OCI-LY3 (cell line): ENCODE measurements at regions not wholly inside any gene's neighbourhood (a gene's known extent, or its start where the extent isn't known, plus 50 kb on each side); places are given as distances from the start of the nearest gene placed in this dataset.

Experiments
- H2AFZ ChIP-seq: fragments of 200-600, 300-600 bp; shearing (Covaris generic); 2 replicates; pipeline ENCODE4 v1.6.0; 2014; ENCODE audit warnings: antibody characterized with exemption, low read depth, low read length
- H3K27ac ChIP-seq: fragments of 200-600, 300-600 bp; sonication (generic); 2 replicates; pipeline ENCODE4 v1.5.1; 2014; ENCODE audit warnings: mild to moderate bottlenecking, low read length, moderate library complexity, mixed read lengths
- H3K27me3 ChIP-seq: fragments of 200-600, 300-600 bp; sonication (generic); 2 replicates; pipeline ENCODE4 v1.6.1; 2014; ENCODE audit warnings: low read depth, low read length, mixed read lengths
- H3K36me3 ChIP-seq: fragments of 200-600, 300-600 bp; sonication (generic); replicated peaks from 2 replicates; pipeline ENCODE3; 2014; ENCODE audit warnings: low read depth, low read length, mixed read lengths
- H3K4me1 ChIP-seq: fragments of 300-600, 200-600 bp; sonication (generic); 2 replicates; pipeline ENCODE4 v1.6.1; 2014; ENCODE audit warnings: low read length, mixed read lengths
- H3K4me2 ChIP-seq: fragments of 200-600, 300-600 bp; sonication (generic); 2 replicates; pipeline ENCODE4 v1.6.1; 2014; ENCODE audit warnings: low read length, mixed read lengths
- H3K4me3 ChIP-seq: fragments of 300-600, 200-600 bp; sonication (generic); 2 replicates; pipeline ENCODE4 v1.5.1; 2014; ENCODE audit warnings: antibody characterized with exemption, mild to moderate bottlenecking, low read length, moderate library complexity
- H3K79me2 ChIP-seq: fragments of 300-600, 200-600 bp; shearing (Covaris generic); 2 replicates; pipeline ENCODE4 v1.6.1; 2014; ENCODE audit warnings: mild to moderate bottlenecking, low read length, mixed read lengths
- H3K9ac ChIP-seq: fragments of 300-600, 200-600 bp; shearing (Covaris generic); 2 replicates; pipeline ENCODE4 v1.6.0; 2014; ENCODE audit warnings: mild to moderate bottlenecking, low read length, moderate library complexity
- H3K9me3 ChIP-seq: fragments of 200-600, 300-600 bp; shearing (Covaris generic); 2 replicates; pipeline ENCODE4 v1.6.1; 2014; ENCODE audit warnings: low read length, mixed read lengths; ENCODE audit not compliant: insufficient read depth
- H4K20me1 ChIP-seq: fragments of 200-600, 300-600 bp; sonication (generic); 2 replicates; pipeline ENCODE4 v1.6.1; 2016; ENCODE audit warnings: low read length, mixed read lengths; ENCODE audit not compliant: insufficient read depth
- CTCF ChIP-seq: fragments of 200-600, 300-600 bp; sonication (generic); IDR thresholded peaks from 2 replicates; pipeline ENCODE4 v1.5.1; 2014; ENCODE audit warnings: antibody characterized with exemption, low read length, low read depth
- EZH2phosphoT487 ChIP-seq: fragments of 200-600 bp; shearing (Covaris generic); IDR thresholded peaks from 2 replicates; pipeline ENCODE4 v1.6.1; 2018; ENCODE audit warnings: antibody characterized with exemption, mixed run types, low read depth

GRCh38 chr4:116734178-116734577 is 351.2 kb downstream of the TRAM1L1 start:
- no peaks in the 10 kb centered on the region for H3K27me3 ChIP-seq
- no peak for TF ChIP-seq CTCF
- no peak for TF ChIP-seq EZH2phosphoT487
- no peak overlapping the region for H2AFZ ChIP-seq
- no peak overlapping the region for H3K4me3 ChIP-seq
- H3K4me2 ChIP-seq: no peak overlapping the region
- H3K9me3 ChIP-seq: no peaks in the 10 kb centered on the region
- H3K36me3 ChIP-seq: no peaks in the 10 kb centered on the region
- H4K20me1 ChIP-seq: no peaks in the 10 kb centered on the region
- H3K9ac ChIP-seq: no peak overlapping the region
- H3K27ac ChIP-seq: no peak overlapping the region
- no peaks in the 10 kb centered on the region for H3K79me2 ChIP-seq
- H3K4me1 ChIP-seq: peaks cover 4% of the 10 kb centered on the region; the same call in 1 of the 2 replicates

DNA sequence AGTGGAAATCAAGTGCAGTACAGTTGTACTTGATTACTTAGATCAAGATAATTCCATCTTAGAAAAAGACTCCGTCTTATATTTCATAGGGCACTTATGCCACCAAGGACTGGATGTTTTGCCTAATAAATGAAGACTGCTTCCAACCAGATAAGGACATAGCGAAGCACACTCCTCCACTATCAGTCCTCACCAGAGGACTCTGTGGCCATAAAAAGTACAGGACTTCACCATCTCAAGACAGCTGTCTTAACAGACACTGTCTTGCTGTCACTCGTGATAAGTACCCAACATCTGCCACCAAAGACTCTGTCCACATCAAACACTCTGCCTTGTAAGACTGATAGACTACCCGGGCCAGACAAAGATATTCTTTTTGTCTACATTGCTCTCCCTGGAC is 352.0 kb downstream of the TRAM1L1 start:
- Histone ChIP-seq H3K4me3 (no peak overlapping the region), H3K27ac (no peak overlapping the region), H3K4me2 (no peak overlapping the region), H3K79me2 (no peaks in the 10 kb centered on the region), H4K20me1 (no peaks in the 10 kb centered on the region), H2AFZ (no peak overlapping the region), H3K4me1 (peaks cover 4% of the 10 kb centered on the region; the same call in 1 of the 2 replicates), H3K27me3 (no peaks in the 10 kb centered on the region), H3K9me3 (no peaks in the 10 kb centered on the region), H3K36me3 (no peaks in the 10 kb centered on the region), H3K9ac (no peak overlapping the region)
- TF ChIP-seq CTCF (no peak), EZH2phosphoT487 (no peak)

- H3K4me2 ChIP-seq: no peak overlapping the region
- H3K27ac ChIP-seq: no peak overlapping the region
- peaks cover 15% of the 10 kb centered on the region for H3K4me1 ChIP-seq
- no peaks in the 10 kb centered on the region for H3K36me3 ChIP-seq
- no peaks in the 10 kb centered on the region for H3K79me2 ChIP-seq
- H3K9me3 ChIP-seq: no peaks in the 10 kb centered on the region
- no peak overlapping the region for H3K4me3 ChIP-seq
- no peaks in the 10 kb centered on the region for H4K20me1 ChIP-seq
- H3K9ac ChIP-seq: no peak overlapping the region
- no peaks in the 10 kb centered on the region for H3K27me3 ChIP-seq
- no peak for TF ChIP-seq EZH2phosphoT487
- TF ChIP-seq CTCF: no peak
- H2AFZ ChIP-seq: no peak overlapping the region
These were observed 358.9 kb downstream of the TRAM1L1 start for GRCh38 chr4:116726523-116726922.

GRCh38 chr4:116724249-116724648 is 361.1 kb downstream of the TRAM1L1 start:
- Histone ChIP-seq H3K36me3 (no peaks in the 10 kb centered on the region), H3K9ac (no peak overlapping the region; the same call in 1 of the 2 replicates), H3K27me3 (no peaks in the 10 kb centered on the region), H4K20me1 (no peaks in the 10 kb centered on the region), H3K79me2 (no peaks in the 10 kb centered on the region), H2AFZ (peak overlapping the region; percentile 44), H3K27ac (peak overlapping the region; percentile 19), H3K4me2 (peak overlapping the region; percentile 67), H3K4me1 (peaks cover 15% of the 10 kb centered on the region), H3K9me3 (no peaks in the 10 kb centered on the region), H3K4me3 (peak overlapping the region; percentile 54)
- TF ChIP-seq CTCF: no peak
- TF ChIP-seq EZH2phosphoT487: no peak
